ENCODE measurements at regions not wholly inside any gene's neighbourhood (a gene's known extent, or its start where the extent isn't known, plus 50 kb on each side); places are given as distances from the start of the nearest gene placed in this dataset.
"Not testable (repeated sequence)": the region's sequence is repeated elsewhere in the genome, so short reads cannot be mapped to it uniquely, and the experiment has no call there.

- no peak for DNase-seq
These were observed 83.5 kb upstream of the WAC start for GRCh38 chr10:28449382-28449781.

GRCh38 chr10:28449926-28450325, 83.0 kb upstream of the WAC start:
- DNase-seq: no peak

- DNase-seq: no peak
These were observed 79.0 kb upstream of the WAC start for GRCh38 chr10:28453926-28454325.

GRCh38 chr10:28457110-28457509, 75.8 kb upstream of the WAC start:
- DNase-seq: no peak

GRCh38 chr10:28457873-28458272, 75.0 kb upstream of the WAC start:
- DNase-seq: not testable (repeated sequence)

GRCh38 chr10:28459453-28460144, 73.3 kb upstream of the WAC start:
- no peak for DNase-seq

- DNase-seq: no peak
These were observed 69.8 kb upstream of the WAC start for GRCh38 chr10:28463141-28463540.

GRCh38 chr10:28463676-28464395, 69.1 kb upstream of the WAC start:
- DNase-seq: no peak

GRCh38 chr10:28467615-28468014, 65.3 kb upstream of the WAC start:
- DNase-seq: no peak

- DNase-seq: peak; percentile 69
These were observed 64.0 kb upstream of the WAC start for GRCh38 chr10:28468707-28469483.

GRCh38 chr10:28470873-28471651, 61.9 kb upstream of the WAC start:
- no peak for DNase-seq

GRCh38 chr10:28471652-28472050, 61.3 kb upstream of the WAC start:
- DNase-seq: no peak

- peak; percentile 52 for DNase-seq
These were observed 54.3 kb upstream of the WAC start for GRCh38 chr10:28478646-28479045.

- DNase-seq: peak; percentile 27
These were observed 53.5 kb upstream of the WAC start for GRCh38 chr10:28479425-28479865.

- DNase-seq: peak; percentile 82
These were observed 52.8 kb upstream of the WAC start for GRCh38 chr10:28479927-28480627.

- DNase-seq: no peak
These were observed 52.3 kb upstream of the WAC start for GRCh38 chr10:28480628-28480965.

GRCh38 chr10:28481346-28481745, 51.6 kb upstream of the WAC start:
- DNase-seq: peak; percentile 70

- DNase-seq: no peak
These were observed 51.0 kb upstream of the WAC start for GRCh38 chr10:28481968-28482367.
